AG10803 (cell line): ENCODE measurements at regions not wholly inside any gene's neighbourhood (a gene's known extent, or its start where the extent isn't known, plus 50 kb on each side); places are given as distances from the start of the nearest gene placed in this dataset.

Source experiments
- DNase-seq: peaks from one replicate; pipeline ENCODE4 v3.0.0; 2010; ENCODE audit warnings: low read depth
- H3K4me3 ChIP-seq: 2 replicates; pipeline ENCODE4 v1.5.1; 2011; ENCODE audit warnings: mild to moderate bottlenecking, low read length, control low read depth
- TF ChIP-seq, protein P1 (sequence below): conservative IDR thresholded peaks from 2 replicates; pipeline ENCODE4 v1.5.1; 2011; ENCODE audit warnings: mild to moderate bottlenecking, low read length, control low read depth, inconsistent platforms

DNA sequence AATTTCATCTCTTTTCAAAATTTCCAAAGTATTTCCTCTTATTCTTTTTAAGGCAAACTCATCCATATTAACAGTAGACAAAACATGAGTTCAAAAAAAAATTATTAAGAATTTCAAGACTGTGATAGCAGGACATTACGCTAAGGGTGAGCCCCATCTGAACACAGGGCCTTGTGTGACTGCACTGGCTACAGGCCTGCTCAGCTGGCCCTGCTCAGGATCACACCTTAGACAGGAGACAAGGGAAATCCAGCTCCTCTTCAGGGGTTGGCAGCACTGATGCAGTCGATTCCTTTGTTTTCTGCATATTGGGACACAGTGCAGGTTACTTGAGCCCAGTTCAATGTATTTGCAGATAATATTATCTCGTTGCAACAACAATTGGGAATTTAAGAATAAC, 444.7 kb downstream of the PLK2 start:
- DNase-seq: no peak
- TF ChIP-seq, protein P1, sequence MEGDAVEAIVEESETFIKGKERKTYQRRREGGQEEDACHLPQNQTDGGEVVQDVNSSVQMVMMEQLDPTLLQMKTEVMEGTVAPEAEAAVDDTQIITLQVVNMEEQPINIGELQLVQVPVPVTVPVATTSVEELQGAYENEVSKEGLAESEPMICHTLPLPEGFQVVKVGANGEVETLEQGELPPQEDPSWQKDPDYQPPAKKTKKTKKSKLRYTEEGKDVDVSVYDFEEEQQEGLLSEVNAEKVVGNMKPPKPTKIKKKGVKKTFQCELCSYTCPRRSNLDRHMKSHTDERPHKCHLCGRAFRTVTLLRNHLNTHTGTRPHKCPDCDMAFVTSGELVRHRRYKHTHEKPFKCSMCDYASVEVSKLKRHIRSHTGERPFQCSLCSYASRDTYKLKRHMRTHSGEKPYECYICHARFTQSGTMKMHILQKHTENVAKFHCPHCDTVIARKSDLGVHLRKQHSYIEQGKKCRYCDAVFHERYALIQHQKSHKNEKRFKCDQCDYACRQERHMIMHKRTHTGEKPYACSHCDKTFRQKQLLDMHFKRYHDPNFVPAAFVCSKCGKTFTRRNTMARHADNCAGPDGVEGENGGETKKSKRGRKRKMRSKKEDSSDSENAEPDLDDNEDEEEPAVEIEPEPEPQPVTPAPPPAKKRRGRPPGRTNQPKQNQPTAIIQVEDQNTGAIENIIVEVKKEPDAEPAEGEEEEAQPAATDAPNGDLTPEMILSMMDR: no peak
- H3K4me3 ChIP-seq: no peak overlapping the region

DNA sequence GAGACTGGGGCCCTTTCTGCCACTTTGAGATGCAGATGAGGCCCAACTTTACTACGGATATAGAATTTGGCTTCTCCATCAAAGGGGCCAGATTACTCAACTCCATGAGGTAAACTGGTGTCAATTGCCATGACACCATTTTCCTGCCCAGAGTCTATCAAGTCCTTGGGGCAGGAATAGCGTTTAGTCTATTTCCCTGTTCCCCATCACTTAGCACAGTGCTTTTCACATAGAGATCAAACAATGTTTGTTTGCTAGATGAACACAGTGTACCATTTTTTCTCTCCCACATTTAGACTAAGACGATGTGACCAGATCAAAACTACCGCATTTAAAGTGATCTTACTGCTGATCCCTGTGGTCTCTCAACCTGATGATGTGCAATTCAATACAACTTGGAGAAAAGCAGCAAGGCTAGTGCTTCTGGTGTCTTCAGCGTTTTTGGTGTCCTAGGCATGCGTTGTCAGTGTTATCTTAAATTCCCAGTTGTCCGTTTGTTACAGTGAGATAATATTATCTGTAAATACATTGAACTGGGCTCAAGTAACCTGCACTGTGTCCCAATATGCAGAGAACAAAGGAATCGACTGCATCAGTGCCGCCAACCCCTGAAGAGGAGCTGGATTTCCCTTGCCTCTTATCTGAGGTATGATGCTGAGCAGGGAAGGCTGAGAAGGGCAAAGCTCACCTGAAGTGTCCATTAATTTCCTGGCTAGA, 446.2 kb downstream of the PLK2 start:
- H3K4me3 ChIP-seq: no peak overlapping the region
- TF ChIP-seq, protein P1: no peak
- no peak for DNase-seq

DNA sequence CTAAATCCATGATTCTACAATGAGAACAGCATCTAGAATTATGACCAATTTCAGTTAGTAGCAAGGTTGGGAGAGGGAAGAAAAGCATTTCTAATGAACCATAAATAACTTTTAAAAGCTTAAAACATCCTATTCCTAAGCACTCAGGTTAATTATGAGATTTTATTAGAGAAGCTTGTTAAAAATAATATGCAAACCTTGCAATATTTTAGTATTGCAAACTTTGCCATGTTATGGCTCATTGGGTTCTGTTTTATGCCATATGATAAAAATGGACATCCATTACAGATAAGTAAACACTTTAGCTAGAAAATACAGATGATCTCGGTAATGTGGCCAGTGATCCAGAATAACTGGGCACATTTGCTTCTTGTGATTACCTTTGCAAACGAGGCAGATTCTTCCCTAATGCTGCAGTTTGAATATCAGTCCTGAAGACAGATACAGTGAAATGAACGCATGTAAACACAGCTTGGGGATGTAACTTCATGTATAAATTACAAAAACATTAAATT, 447.0 kb downstream of the PLK2 start:
- H3K4me3 ChIP-seq: no peak overlapping the region
- TF ChIP-seq, protein P1: no peak
- DNase-seq: no peak

DNA sequence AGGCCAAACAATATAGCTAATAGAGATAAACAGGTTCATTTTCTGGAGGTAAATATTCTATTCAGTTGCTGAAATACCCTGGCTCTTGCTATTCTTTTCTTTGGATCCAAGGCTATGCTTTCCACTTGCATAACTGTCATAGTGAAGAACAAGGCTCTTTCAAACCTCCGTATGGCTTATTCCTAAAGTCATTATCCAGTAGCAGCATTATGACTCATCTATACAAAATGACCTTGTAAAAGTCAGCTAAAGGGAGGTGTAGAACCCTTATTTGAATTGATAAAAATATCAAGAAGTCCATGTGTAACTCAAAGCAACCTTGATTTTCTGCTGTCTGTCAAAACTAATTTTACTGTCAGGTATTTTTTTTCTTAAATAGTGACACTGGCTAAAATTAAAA, 447.8 kb downstream of the PLK2 start:
- no peak overlapping the region for H3K4me3 ChIP-seq
- DNase-seq: peak; percentile 5
- TF ChIP-seq, protein P1: no peak

DNA sequence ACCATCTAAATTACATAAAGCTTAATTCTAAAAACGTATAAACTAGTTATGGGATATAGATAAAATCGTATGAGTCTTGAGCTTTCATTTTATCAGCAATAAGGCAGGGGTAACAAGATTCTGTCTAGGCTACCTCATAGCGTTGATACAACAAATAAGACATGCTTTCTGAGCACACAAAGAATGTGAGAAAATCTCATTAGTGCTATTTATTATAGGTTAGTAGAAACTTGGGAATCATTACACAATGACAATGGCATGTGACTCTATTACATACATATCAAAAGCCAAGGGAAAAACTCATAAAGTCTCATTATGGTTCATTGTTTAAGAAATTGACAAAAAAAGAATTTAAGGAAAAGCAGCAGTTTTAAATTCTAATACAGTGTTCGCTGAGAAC, 448.6 kb downstream of the PLK2 start:
- no peak overlapping the region for H3K4me3 ChIP-seq
- no peak for DNase-seq
- TF ChIP-seq, protein P1: no peak

DNA sequence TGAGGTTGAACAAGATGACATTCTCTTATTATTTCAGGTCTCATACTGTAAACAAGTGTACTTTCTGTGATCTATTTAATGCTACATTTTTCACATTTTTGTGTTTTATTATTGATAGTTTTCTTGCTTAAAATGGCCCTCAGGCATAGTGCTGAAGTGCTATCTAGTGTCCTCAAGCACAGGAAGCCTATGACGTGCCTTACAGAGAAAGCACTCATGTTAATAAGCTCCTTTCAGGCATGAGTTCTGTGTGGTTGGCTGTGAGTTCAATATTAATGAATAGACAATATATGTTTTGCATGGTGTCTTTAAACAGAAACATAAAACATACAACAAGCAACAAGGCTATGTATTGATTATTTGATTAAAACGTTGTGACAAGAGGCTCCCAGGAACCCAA, 450.1 kb downstream of the PLK2 start:
- TF ChIP-seq, protein P1: no peak
- H3K4me3 ChIP-seq: no peak overlapping the region
- DNase-seq: no peak

DNA sequence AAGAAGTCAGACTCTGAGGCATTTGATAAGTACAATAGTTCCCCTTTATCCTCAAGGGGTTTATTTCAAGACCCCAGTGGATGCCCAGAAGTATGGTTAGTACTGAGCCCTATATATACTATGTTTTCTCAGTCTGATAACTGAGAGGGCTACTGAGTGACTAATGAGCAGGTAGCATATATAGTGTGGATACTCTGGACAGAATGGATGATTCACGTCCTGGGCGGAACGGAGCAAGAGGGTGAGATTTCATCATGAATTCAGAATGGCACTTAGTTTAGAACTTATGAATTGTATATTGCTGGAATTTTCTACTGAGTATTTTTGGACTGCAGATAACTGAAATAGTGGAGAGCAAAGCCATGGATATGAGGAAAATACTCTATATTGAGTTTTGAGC, 457.6 kb downstream of the PLK2 start:
- no peak for DNase-seq
- TF ChIP-seq, protein P1: no peak
- no peak overlapping the region for H3K4me3 ChIP-seq
